Nephron progenitor cell (in vitro differentiated cells): ENCODE measurements at regions not wholly inside any gene's neighbourhood (a gene's known extent, or its start where the extent isn't known, plus 50 kb on each side); places are given as distances from the start of the nearest gene placed in this dataset.
"Not testable (repeated sequence)": the region's sequence is repeated elsewhere in the genome, so short reads cannot be mapped to it uniquely, and the experiment has no call there.

Source experiments
- DNase-seq: peaks from one replicate; pipeline ENCODE4 v3.0.0; 2021
- H3K27ac Mint-ChIP-seq: 2 replicates; pipeline ENCODE4 v1.8.0; 2021; ENCODE audit warnings: mild to moderate bottlenecking, moderate library complexity, mixed read lengths
- H3K27me3 Mint-ChIP-seq: 2 replicates; pipeline ENCODE4 v1.8.0; 2021; ENCODE audit warnings: mild to moderate bottlenecking, low read depth, mixed read lengths; ENCODE audit not compliant: poor library complexity
- H3K36me3 Mint-ChIP-seq: 2 replicates; pipeline ENCODE4 v1.8.0; 2021; ENCODE audit warnings: low read depth, mixed read lengths
- H3K4me1 Mint-ChIP-seq: 2 replicates; pipeline ENCODE4 v1.8.0; 2021; ENCODE audit warnings: mixed read lengths
- H3K4me3 Mint-ChIP-seq: 2 replicates; pipeline ENCODE4 v1.8.0; 2021; ENCODE audit warnings: mild to moderate bottlenecking, moderate library complexity, mixed read lengths
- H3K9me3 Mint-ChIP-seq: 2 replicates; pipeline ENCODE4 v1.8.0; 2021; ENCODE audit warnings: mild to moderate bottlenecking, moderate library complexity, mixed read lengths
- CTCF ChIP-seq: fragments of 200-600 bp; sonication (generic); IDR thresholded peaks from 2 replicates; pipeline ENCODE4 v1.5.0; 2021; ENCODE audit warnings: antibody characterized with exemption

GRCh38 chr1:229907884-229908638, 159.0 kb upstream of the GALNT2 start:
- no peak for DNase-seq
- TF ChIP-seq CTCF: no peak
- Mint-ChIP-seq H3K36me3 (no peaks in the 10 kb centered on the region), H3K4me1 (peaks cover 17% of the 10 kb centered on the region), H3K9me3 (no peaks in the 10 kb centered on the region), H3K27me3 (peaks cover 13% of the 10 kb centered on the region), H3K27ac (no peak overlapping the region), H3K4me3 (no peak overlapping the region)

- Mint-ChIP-seq H3K27me3 (peaks cover 13% of the 10 kb centered on the region), H3K27ac (no peak overlapping the region), H3K4me3 (no peak overlapping the region), H3K4me1 (peaks cover 17% of the 10 kb centered on the region), H3K9me3 (no peaks in the 10 kb centered on the region), H3K36me3 (no peaks in the 10 kb centered on the region)
- no peak for DNase-seq
- no peak for TF ChIP-seq CTCF
These were observed 158.3 kb upstream of the GALNT2 start for GRCh38 chr1:229908689-229909088.

GRCh38 chr1:229913489-229913888, 153.5 kb upstream of the GALNT2 start:
- Mint-ChIP-seq H3K27me3 (peaks cover 8% of the 10 kb centered on the region), H3K4me3 (no peak overlapping the region), H3K9me3 (no peaks in the 10 kb centered on the region), H3K36me3 (no peaks in the 10 kb centered on the region), H3K27ac (no peak overlapping the region), H3K4me1 (peaks cover 8% of the 10 kb centered on the region)
- no peak for DNase-seq
- no peak for TF ChIP-seq CTCF

DNA sequence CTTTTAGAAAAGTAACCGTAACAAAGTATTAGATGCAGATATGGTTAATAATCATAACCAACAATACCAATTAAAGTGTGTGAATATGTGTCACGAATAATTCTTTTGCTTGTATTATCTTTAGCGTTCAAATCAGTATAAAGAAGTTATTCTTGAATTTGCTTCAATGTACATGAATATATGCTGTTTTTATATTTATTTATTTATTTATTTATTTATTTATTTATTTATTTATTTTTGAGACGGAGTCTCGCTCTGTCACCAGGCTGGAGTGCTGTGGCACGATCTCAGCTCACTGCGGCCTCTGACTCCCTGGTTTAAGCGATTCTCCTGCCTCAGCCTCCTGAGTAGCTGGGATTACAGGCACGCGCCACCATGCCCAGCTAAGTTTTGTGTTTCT, 147.6 kb upstream of the GALNT2 start:
- H3K27me3 Mint-ChIP-seq: peaks cover 11% of the 10 kb centered on the region
- H3K27ac Mint-ChIP-seq, H3K4me3 Mint-ChIP-seq, DNase-seq, H3K9me3 Mint-ChIP-seq, H3K4me1 Mint-ChIP-seq, H3K36me3 Mint-ChIP-seq: not testable (repeated sequence)

- Mint-ChIP-seq H3K36me3 (no peaks in the 10 kb centered on the region), H3K27ac (no peak overlapping the region), H3K4me3 (no peak overlapping the region), H3K4me1 (peaks cover 8% of the 10 kb centered on the region), H3K9me3 (no peaks in the 10 kb centered on the region), H3K27me3 (peaks cover 15% of the 10 kb centered on the region)
- no peak for DNase-seq
- TF ChIP-seq CTCF: no peak
These were observed 146.4 kb upstream of the GALNT2 start for GRCh38 chr1:229920683-229921082.

GRCh38 chr1:229922249-229922648, 144.8 kb upstream of the GALNT2 start:
- no peak overlapping the region for H3K4me3 Mint-ChIP-seq
- no peaks in the 10 kb centered on the region for H3K9me3 Mint-ChIP-seq
- DNase-seq: no peak
- peaks cover 17% of the 10 kb centered on the region for H3K27me3 Mint-ChIP-seq
- no peaks in the 10 kb centered on the region for H3K36me3 Mint-ChIP-seq
- H3K27ac Mint-ChIP-seq: no peak overlapping the region
- peaks cover 8% of the 10 kb centered on the region for H3K4me1 Mint-ChIP-seq
- TF ChIP-seq CTCF: no peak
